ENCODE measurements at regions not wholly inside any gene's neighbourhood (a gene's known extent, or its start where the extent isn't known, plus 50 kb on each side); places are given as distances from the start of the nearest gene placed in this dataset.

GRCh38 chr12:89181271-89181920 lies 170.9 kb downstream of the DUSP6 start:
- H3K4me3 ChIP-seq, result no peak overlapping the region
- no peak overlapping the region for H3K27ac ChIP-seq
- H3K9me3 ChIP-seq, result no peaks in the 10 kb centered on the region
- no peaks in the 10 kb centered on the region for H3K4me1 ChIP-seq (ENCODE audit: insufficient read depth)
- intact Hi-C loops (cut with DNase I), result loop anchor here in 1 of 4 donors (10.0 kb wide), 1 partner anchor 427 kb away; no protein-coding TSS in a partner anchor
- TF ChIP-seq EP300 (IDR thresholded peaks at IDR 0.05) (no peak), POLR2A (IDR thresholded peaks at IDR 0.05) (no peak), CTCF (IDR thresholded peaks at IDR 0.05) (no peak)
- 86 to 90% (median 89%) methylated on average over 2 of the region's 2 CpGs for WGBS, 3 donors
- no peaks in the 10 kb centered on the region for H3K27me3 ChIP-seq
- no peak for DNase-seq
- H3K36me3 ChIP-seq, result no peaks in the 10 kb centered on the region

GRCh38 chr12:89180496-89180895 lies 171.8 kb downstream of the DUSP6 start:
- intact Hi-C loops (cut with DNase I), result loop anchor here in 1 of 4 donors (10.0 kb wide), 1 partner anchor 426 kb away; no protein-coding TSS in a partner anchor
- 61 to 76% (median 72%) methylated on average over 2 of the region's 2 CpGs for WGBS, 3 donors
- no peak overlapping the region for H3K27ac ChIP-seq

GRCh38 chr12:89179983-89180382 lies 172.3 kb downstream of the DUSP6 start:
- WGBS, 3 donors, result 3 to 19% (median 4%) methylated on average over 1 of the region's 1 CpG
- H3K9me3 ChIP-seq, result no peaks in the 10 kb centered on the region
- DNase-seq, result peak in 1 of 5 donors; percentile 44
- no peak for TF ChIP-seq POLR2A (IDR thresholded peaks at IDR 0.05)
- TF ChIP-seq EP300 (IDR thresholded peaks at IDR 0.05), result no peak
- no peak for TF ChIP-seq CTCF (IDR thresholded peaks at IDR 0.05)
- no peaks in the 10 kb centered on the region for H3K27me3 ChIP-seq
- no peaks in the 10 kb centered on the region for H3K36me3 ChIP-seq
- no peaks in the 10 kb centered on the region for H3K4me1 ChIP-seq (ENCODE audit: insufficient read depth)
- H3K27ac ChIP-seq, result no peak overlapping the region
- intact Hi-C loops (cut with DNase I), result loop anchor here in 1 of 4 donors (5.0 to 10.0 kb wide), 2 partner anchors 147 to 425 kb away; no protein-coding TSS in a partner anchor
- H3K4me3 ChIP-seq, result no peak overlapping the region

More at GRCh38 chr12:89180496-89180895, 171.8 kb downstream of the DUSP6 start:
- H3K4me3 ChIP-seq, result no peak overlapping the region
- H3K9me3 ChIP-seq, result no peaks in the 10 kb centered on the region
- no peaks in the 10 kb centered on the region for H3K4me1 ChIP-seq (ENCODE audit: insufficient read depth)
- DNase-seq, result no peak
- no peaks in the 10 kb centered on the region for H3K36me3 ChIP-seq
- TF ChIP-seq CTCF (IDR thresholded peaks at IDR 0.05) (no peak), POLR2A (IDR thresholded peaks at IDR 0.05) (no peak), EP300 (IDR thresholded peaks at IDR 0.05) (no peak)
- no peaks in the 10 kb centered on the region for H3K27me3 ChIP-seq

GRCh38 chr12:89179245-89179644 lies 173.1 kb downstream of the DUSP6 start:
- H3K4me1 ChIP-seq (ENCODE audit: insufficient read depth), result no peaks in the 10 kb centered on the region
- H3K36me3 ChIP-seq, result no peaks in the 10 kb centered on the region
- H3K27ac ChIP-seq, result no peak overlapping the region
- H3K9me3 ChIP-seq, result no peaks in the 10 kb centered on the region
- 39 to 43% (median 40%) methylated on average over 1 of the region's 1 CpG for WGBS, 3 donors
- H3K27me3 ChIP-seq, result no peaks in the 10 kb centered on the region
- TF ChIP-seq EP300 (IDR thresholded peaks at IDR 0.05) (no peak), POLR2A (IDR thresholded peaks at IDR 0.05) (no peak), CTCF (IDR thresholded peaks at IDR 0.05) (no peak)
- intact Hi-C loops (cut with DNase I), result loop anchor here in 1 of 4 donors (5.0 kb wide), 1 partner anchor 148 kb away; no protein-coding TSS in a partner anchor
- no peak overlapping the region for H3K4me3 ChIP-seq
- DNase-seq, result no peak

All from ovary (tissue), 7 donors.